RPMI7951 (cell line): ENCODE measurements at regions not wholly inside any gene's neighbourhood (a gene's known extent, or its start where the extent isn't known, plus 50 kb on each side); places are given as distances from the start of the nearest gene placed in this dataset.
"Not testable (repeated sequence)": the region's sequence is repeated elsewhere in the genome, so short reads cannot be mapped to it uniquely, and the experiment has no call there.

Experiments
- DNase-seq: peaks from one replicate; pipeline ENCODE4 v3.0.0-alpha.2; 2012; ENCODE audit warnings: low read depth

GRCh38 chr10:61612450-61612849, 50.3 kb upstream of the CABCOCO1 start:
- no peak for DNase-seq

- DNase-seq: no peak
These were observed 50.7 kb upstream of the CABCOCO1 start for GRCh38 chr10:61612009-61612408.

GRCh38 chr10:61609701-61610100, 53.0 kb upstream of the CABCOCO1 start:
- DNase-seq: no peak

GRCh38 chr10:61608255-61609033, 54.3 kb upstream of the CABCOCO1 start:
- DNase-seq: no peak

GRCh38 chr10:61606959-61607907, 55.5 kb upstream of the CABCOCO1 start:
- no peak for DNase-seq

GRCh38 chr10:61605221-61605620, 57.5 kb upstream of the CABCOCO1 start:
- DNase-seq: no peak

GRCh38 chr10:61600399-61600798, 62.3 kb upstream of the CABCOCO1 start:
- DNase-seq: no peak

- DNase-seq: no peak
These were observed 68.3 kb upstream of the CABCOCO1 start for GRCh38 chr10:61594430-61594829.

- peak; percentile 5 for DNase-seq
These were observed 70.1 kb upstream of the CABCOCO1 start for GRCh38 chr10:61592581-61592980.

- no peak for DNase-seq
These were observed 73.0 kb upstream of the CABCOCO1 start for GRCh38 chr10:61589547-61590243.

GRCh38 chr10:61588770-61589211, 73.9 kb upstream of the CABCOCO1 start:
- peak; percentile 2 for DNase-seq

GRCh38 chr10:61586829-61587228, 75.9 kb upstream of the CABCOCO1 start:
- DNase-seq: no peak

- DNase-seq: no peak
These were observed 82.1 kb upstream of the CABCOCO1 start for GRCh38 chr10:61580608-61581007.

GRCh38 chr10:61570204-61570603, 92.5 kb upstream of the CABCOCO1 start:
- DNase-seq: not testable (repeated sequence)

GRCh38 chr10:61567729-61568128, 95.0 kb upstream of the CABCOCO1 start:
- DNase-seq: no peak

GRCh38 chr10:61565819-61566560, 96.7 kb upstream of the CABCOCO1 start:
- DNase-seq: no peak

GRCh38 chr10:61564444-61564843, 98.3 kb upstream of the CABCOCO1 start:
- DNase-seq: no peak

- no peak for DNase-seq
These were observed 103.1 kb upstream of the CABCOCO1 start for GRCh38 chr10:61559615-61560014.

GRCh38 chr10:61558188-61558587, 104.5 kb upstream of the CABCOCO1 start:
- no peak for DNase-seq

- no peak for DNase-seq
These were observed 101.7 kb upstream of the TMEM26 start for GRCh38 chr10:61554925-61555324.

- DNase-seq: no peak
These were observed 96.7 kb upstream of the TMEM26 start for GRCh38 chr10:61549861-61550260.
